GM12865 (cell line): ENCODE measurements at regions not wholly inside any gene's neighbourhood (a gene's known extent, or its start where the extent isn't known, plus 50 kb on each side); places are given as distances from the start of the nearest gene placed in this dataset.

Experiments
- DNase-seq: peaks from one replicate; pipeline ENCODE4 v3.0.0; 2010; ENCODE audit warnings: low read depth
- H3K4me3 ChIP-seq: 2 replicates; pipeline ENCODE4 v1.5.1; 2011; ENCODE audit warnings: mild to moderate bottlenecking, low read depth, low read length, control low read depth
- TF ChIP-seq, protein P1 (sequence below): IDR thresholded peaks from 2 replicates; pipeline ENCODE4 v1.5.1; 2011; ENCODE audit warnings: low read length, control low read depth, low read depth, inconsistent platforms; ENCODE audit not compliant: insufficient read depth; ENCODE audit errors: missing control alignments

DNA sequence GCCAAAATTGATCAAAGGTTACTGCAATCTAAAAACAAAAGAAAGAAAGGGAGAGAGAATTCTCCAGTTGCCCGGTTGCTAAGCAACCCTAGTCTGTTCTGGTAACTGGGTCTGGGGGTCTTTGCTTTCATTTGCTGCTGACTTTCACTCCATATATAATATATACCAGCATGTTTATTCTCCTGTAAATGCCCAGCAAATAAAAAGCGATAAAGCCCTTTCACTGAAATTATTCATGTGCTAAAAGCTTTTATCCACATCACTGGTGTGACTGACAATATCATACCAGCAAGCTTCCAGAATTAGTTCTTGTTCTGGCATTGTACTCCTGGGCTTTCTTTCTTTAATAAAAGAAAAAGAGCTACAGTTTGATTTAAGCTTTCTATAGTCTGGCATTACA lies 75.5 kb upstream of the ST8SIA3 start:
- TF ChIP-seq, protein P1, sequence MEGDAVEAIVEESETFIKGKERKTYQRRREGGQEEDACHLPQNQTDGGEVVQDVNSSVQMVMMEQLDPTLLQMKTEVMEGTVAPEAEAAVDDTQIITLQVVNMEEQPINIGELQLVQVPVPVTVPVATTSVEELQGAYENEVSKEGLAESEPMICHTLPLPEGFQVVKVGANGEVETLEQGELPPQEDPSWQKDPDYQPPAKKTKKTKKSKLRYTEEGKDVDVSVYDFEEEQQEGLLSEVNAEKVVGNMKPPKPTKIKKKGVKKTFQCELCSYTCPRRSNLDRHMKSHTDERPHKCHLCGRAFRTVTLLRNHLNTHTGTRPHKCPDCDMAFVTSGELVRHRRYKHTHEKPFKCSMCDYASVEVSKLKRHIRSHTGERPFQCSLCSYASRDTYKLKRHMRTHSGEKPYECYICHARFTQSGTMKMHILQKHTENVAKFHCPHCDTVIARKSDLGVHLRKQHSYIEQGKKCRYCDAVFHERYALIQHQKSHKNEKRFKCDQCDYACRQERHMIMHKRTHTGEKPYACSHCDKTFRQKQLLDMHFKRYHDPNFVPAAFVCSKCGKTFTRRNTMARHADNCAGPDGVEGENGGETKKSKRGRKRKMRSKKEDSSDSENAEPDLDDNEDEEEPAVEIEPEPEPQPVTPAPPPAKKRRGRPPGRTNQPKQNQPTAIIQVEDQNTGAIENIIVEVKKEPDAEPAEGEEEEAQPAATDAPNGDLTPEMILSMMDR, result no peak
- DNase-seq, result no peak
- no peak overlapping the region for H3K4me3 ChIP-seq

DNA sequence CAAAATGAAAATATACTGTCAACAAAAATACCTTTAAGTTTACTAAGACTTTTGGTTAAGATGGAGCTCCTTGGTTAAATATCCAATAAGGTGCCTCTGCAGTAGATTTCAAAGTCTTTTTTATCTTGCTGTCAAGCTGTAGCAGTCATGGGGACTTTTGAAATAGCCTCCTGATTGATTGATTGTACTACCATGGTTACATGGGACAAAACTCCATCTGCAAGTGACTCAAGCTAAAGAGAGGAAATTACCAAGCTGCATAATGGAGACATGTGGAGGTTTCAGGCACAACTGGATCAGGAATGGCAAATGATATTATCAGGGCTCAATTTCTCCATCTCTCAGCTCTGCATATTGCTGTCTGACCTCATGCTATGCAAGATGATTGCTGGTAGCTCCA lies 73.4 kb upstream of the ST8SIA3 start:
- DNase-seq, result no peak
- TF ChIP-seq, protein P1, result no peak
- H3K4me3 ChIP-seq, result no peak overlapping the region

DNA sequence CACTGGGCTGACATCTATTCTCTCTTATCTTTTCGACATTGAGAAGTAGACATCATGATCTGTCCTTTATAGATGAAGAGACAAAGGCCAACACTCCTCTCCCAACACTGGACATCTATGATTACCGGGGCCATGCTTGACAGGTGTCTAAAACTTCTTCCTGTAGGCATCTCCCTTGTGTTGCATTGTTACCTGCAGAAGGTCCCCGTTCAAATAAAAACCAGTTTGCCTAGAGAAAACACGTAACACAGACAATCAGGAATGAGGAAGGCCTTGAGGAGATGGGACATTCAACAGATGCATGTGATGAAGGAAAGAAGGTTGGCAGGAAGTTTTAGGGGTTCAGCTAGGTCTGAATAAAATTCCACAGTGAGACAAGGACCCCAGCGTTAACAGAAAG lies 70.8 kb upstream of the ST8SIA3 start:
- H3K4me3 ChIP-seq, result no peak overlapping the region
- DNase-seq, result no peak
- TF ChIP-seq, protein P1, result no peak

DNA sequence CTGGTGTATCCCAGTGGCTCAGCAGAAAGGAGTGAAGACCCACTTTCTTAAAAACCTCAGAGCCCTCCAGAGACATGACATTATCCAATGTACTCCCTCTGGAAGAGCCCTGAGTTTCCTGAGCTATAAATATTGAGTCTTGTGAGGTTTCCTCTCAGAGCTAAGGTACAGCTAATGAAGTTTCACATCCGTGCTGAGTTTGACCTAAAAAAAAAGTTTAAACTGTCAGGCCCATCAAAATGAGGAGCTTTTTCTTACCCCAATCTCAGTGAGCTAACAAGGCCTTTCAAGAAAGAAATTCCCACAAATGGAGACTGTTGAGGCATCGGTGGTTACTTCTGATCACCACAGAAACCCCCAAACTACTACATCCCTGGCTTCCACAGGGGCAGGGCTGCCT lies 65.4 kb upstream of the ST8SIA3 start:
- TF ChIP-seq, protein P1, result no peak
- DNase-seq, result peak; percentile 3
- no peak overlapping the region for H3K4me3 ChIP-seq

DNA sequence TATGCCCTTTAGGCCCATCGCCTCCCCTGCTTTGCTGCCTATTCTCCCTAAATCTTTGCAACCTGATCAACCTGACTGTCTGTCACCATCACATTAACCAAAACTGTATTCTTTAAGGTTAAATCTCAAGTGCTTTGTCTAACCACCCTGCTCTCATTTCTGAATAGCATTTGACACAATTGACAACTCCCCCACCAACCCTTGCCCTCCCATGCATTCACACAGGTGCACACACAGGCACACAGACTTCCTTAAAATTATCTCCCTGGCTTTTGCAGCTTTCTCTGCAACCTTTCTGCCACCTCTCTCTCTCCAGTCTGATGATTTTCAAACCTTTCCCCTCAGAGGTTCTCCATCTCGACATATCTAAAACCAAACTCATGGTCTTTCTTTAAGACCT lies 64.6 kb upstream of the ST8SIA3 start:
- TF ChIP-seq, protein P1, result no peak
- no peak for DNase-seq
- no peak overlapping the region for H3K4me3 ChIP-seq

DNA sequence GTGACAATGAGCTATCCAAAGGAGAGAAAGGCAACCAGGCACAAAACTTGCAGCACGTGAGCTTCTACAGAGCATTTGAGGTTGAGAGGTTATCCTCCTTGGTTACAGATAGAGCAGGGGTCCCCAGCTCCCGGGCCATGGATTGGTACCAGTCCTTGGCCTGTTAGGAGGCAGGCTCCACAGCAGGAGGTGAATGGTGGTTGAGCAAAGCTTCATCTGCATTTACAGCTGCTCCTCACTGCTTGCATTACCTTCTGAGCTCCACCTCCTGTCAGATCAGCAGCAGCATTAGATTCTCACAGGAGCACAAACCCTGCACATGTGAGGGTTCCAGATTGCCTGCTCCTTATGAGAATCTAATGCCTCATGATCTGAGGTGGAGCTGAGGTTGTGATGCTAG lies 57.8 kb upstream of the ST8SIA3 start:
- H3K4me3 ChIP-seq, result no peak overlapping the region
- TF ChIP-seq, protein P1, result no peak
- no peak for DNase-seq

DNA sequence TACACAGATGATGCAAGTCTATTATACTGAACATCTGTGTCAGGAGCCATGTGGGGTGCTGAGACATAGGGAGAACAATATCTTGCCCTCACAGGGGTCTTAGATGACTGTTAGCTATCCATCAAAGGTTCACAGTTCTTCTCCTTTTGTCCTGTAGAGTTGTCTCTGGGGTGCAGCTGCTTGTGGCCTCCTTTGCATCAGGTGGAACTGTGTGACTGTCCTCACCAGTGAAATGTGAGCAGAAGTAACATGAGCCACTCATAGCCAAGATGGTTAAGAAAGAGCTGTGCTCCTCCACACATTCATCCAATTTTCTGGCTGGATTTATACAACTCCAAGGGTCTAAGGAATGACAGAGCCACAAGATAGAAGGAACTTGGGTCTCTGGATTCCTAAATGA lies 56.0 kb upstream of the ST8SIA3 start:
- TF ChIP-seq, protein P1, result no peak
- no peak for DNase-seq
- H3K4me3 ChIP-seq, result no peak overlapping the region
